Upper lobe of left lung (tissue), 6 donors: ENCODE measurements at regions not wholly inside any gene's neighbourhood (a gene's known extent, or its start where the extent isn't known, plus 50 kb on each side); places are given as distances from the start of the nearest gene placed in this dataset.

Source experiments
- ATAC-seq, 2 donors: fragments of 200-7000 bp; cut with Tn5 transposase; one replicate each; pipeline ENCODE4 v1.9.1; 2022; ENCODE audit warnings: mild to moderate bottlenecking in 2 of 2, moderate library complexity in 2 of 2; ENCODE audit not compliant: low FRiP score in 2 of 2
- DNase-seq, 2 donors: peaks; one replicate each; pipeline ENCODE4 v3.0.0-alpha.2; 2019 to 2020
- H3K27ac ChIP-seq, 4 donors: fragments of 200-600 bp; sonication (generic); one replicate each; pipeline ENCODE4 v1.5.1; 2016 to 2019
- H3K27me3 ChIP-seq, 4 donors: fragments of 200-600 bp; sonication (generic); one replicate each; pipeline ENCODE4 v1.5.1; 2017 to 2019
- H3K36me3 ChIP-seq, 4 donors: fragments of 200-600 bp; sonication (generic); one replicate each; pipeline ENCODE4 v1.5.1; 2016 to 2019
- H3K4me1 ChIP-seq, 4 donors: fragments of 200-600 bp; sonication (generic); one replicate each; pipeline ENCODE4 v1.5.1; 2018 to 2019
- H3K4me3 ChIP-seq, 4 donors: fragments of 200-600 bp; sonication (generic); one replicate each; pipeline ENCODE4 v1.5.1; 2017 to 2019; ENCODE audit warnings: mild to moderate bottlenecking in 2 of 4, moderate library complexity in 1 of 4
- H3K9me3 ChIP-seq, 4 donors: fragments of 200-600 bp; sonication (generic); one replicate each; pipeline ENCODE4 v1.5.1; 2018 to 2019
- CTCF ChIP-seq, 6 experiments: fragments of 450-650 bp in 4 of 6; fragments of 200-600 bp in 2 of 6; sonication (generic) in 2 of 6; IDR thresholded peaks; one replicate each; pipeline ENCODE4 v1.5.1; 2016 to 2019; ENCODE audit warnings: antibody characterized with exemption in 6 of 6
- EP300 ChIP-seq, 4 donors: sonication (generic); formaldehyde crosslinking; IDR thresholded peaks; one replicate each; pipeline ENCODE4 v1.5.1; 2017; ENCODE audit warnings: antibody characterized with exemption in 4 of 4, control low read depth in 2 of 4
- POLR2A ChIP-seq, 4 donors: fragments of 450-650 bp; IDR thresholded peaks; one replicate each; pipeline ENCODE4 v1.5.1; 2016 to 2017; ENCODE audit warnings: antibody characterized with exemption in 4 of 4, mild to moderate bottlenecking in 2 of 4
- POLR2AphosphoS5 ChIP-seq, 2 donors: sonication (generic); formaldehyde crosslinking; IDR thresholded peaks; one replicate each; pipeline ENCODE4 v1.5.1; 2017; ENCODE audit warnings: antibody characterized with exemption in 2 of 2
- WGBS, 2 donors: methylation state at CpG; one replicate each; pipeline ENCODE4 v1.1.5; 2017 to 2018; 5-methylcytosine and 5-hydroxymethylcytosine counted together
- donor health status: DM: no; HTN: no; CAD: no; lungs with moderate emphysema.
- donor health status: DM: no; HTN: yes; CAD: no; lungs with severe emphysema.

GRCh38 chr11:23308041-23308440, 447.8 kb upstream of the CCDC179 start:
- DNase-seq = no peak
- WGBS, 2 donors = 64 to 79% methylated on average over 2 of the region's 2 CpGs
- no peaks in the 10 kb centered on the region for H3K27me3 ChIP-seq
- no peak overlapping the region for H3K4me3 ChIP-seq
- TF ChIP-seq POLR2AphosphoS5 (IDR thresholded peaks at IDR 0.05) = no peak
- no peak for TF ChIP-seq EP300 (IDR thresholded peaks at IDR 0.05)
- TF ChIP-seq POLR2A (IDR thresholded peaks at IDR 0.05) = no peak
- TF ChIP-seq CTCF (IDR thresholded peaks at IDR 0.05) = no peak
- ATAC-seq = no peak
- no peaks in the 10 kb centered on the region for H3K36me3 ChIP-seq
- H3K9me3 ChIP-seq = no peaks in the 10 kb centered on the region
- H3K4me1 ChIP-seq = no peaks in the 10 kb centered on the region
- H3K27ac ChIP-seq = no peak overlapping the region

DNA sequence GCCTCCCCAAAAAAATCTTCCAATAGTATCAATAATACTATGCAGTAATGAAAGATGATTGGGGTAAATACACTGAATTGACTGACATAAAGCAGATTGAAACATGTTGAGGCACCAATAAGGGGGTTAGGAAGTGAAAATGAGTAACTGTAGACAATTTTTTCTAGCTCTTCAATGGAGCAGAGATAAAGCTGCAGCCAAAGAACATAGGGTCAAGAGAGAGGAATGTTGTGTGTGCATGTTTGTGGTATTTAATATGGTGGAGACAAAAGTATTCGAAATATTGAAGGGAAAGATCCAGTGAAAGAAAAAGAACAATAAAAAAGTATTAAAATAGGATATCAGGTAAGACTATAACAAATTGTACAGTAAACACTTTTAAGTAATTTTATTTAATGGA, 450.0 kb upstream of the CCDC179 start:
- Histone ChIP-seq H3K9me3 (no peaks in the 10 kb centered on the region), H3K36me3 (no peaks in the 10 kb centered on the region), H3K4me3 (no peak overlapping the region), H3K27ac (no peak overlapping the region), H3K4me1 (no peaks in the 10 kb centered on the region), H3K27me3 (no peaks in the 10 kb centered on the region)
- 83 to 92% methylated on average over 1 of the region's 1 CpG for WGBS, 2 donors
- DNase-seq = no peak
- no peak for TF ChIP-seq EP300 (IDR thresholded peaks at IDR 0.05)
- TF ChIP-seq CTCF (IDR thresholded peaks at IDR 0.05) = no peak
- TF ChIP-seq POLR2AphosphoS5 (IDR thresholded peaks at IDR 0.05) = no peak
- ATAC-seq = no peak

DNA sequence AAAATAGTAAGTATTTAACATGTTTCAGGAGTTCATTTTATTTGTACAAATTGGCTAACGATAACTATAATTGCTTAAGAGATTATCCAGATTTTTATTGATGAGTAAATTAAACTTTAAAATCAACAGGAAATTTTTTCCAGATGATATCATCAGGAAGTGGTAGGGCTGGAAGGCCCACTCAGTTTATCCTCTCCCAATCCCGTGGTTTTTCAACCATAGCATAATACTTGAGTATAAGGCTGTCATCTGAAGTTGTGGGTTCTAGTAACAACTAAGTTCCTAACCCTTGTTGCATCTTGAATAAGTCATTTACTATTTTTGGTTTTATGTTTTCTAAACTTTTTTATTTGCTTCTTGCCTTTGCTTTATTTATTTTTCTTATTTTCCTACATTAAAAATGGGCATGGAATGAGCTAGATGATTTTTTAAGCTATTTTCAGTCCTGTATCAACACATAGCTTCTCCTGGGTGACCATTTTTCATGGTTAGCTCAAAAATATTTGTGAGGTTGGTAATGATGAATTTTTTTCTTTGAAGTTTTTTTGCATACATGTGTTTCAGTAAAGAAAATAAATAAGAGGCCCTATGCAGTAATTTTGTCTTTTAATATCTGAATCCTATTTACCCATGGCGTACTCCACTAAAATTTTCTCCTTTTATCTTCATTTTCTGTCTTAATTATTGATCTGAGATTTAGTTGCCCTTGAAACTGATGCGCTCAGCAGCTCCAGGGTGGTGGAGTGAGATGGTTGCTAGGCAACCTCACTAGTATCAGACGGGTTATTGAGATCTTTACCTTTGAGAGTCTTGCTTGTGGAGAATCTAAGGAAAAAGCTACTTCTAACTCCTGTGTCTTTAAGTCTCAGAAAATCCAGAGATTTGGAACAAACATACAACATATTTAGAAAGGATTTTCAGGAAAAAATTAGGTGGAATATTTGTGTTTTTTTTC, 452.0 kb upstream of the CCDC179 start:
- no peaks in the 10 kb centered on the region for H3K4me1 ChIP-seq
- H3K27me3 ChIP-seq = no peaks in the 10 kb centered on the region
- H3K9me3 ChIP-seq = no peaks in the 10 kb centered on the region
- no peaks in the 10 kb centered on the region for H3K36me3 ChIP-seq
- DNase-seq = no peak
- no peak for ATAC-seq
- TF ChIP-seq POLR2AphosphoS5 (IDR thresholded peaks at IDR 0.05) (no peak), CTCF (IDR thresholded peaks at IDR 0.05) (no peak), EP300 (IDR thresholded peaks at IDR 0.05) (no peak), POLR2A (IDR thresholded peaks at IDR 0.05) (no peak)
- WGBS, 2 donors = 58 to 60% methylated on average over 5 of the region's 5 CpGs
- no peak overlapping the region for H3K4me3 ChIP-seq
- no peak overlapping the region for H3K27ac ChIP-seq

GRCh38 chr11:23313001-23313400, 452.7 kb upstream of the CCDC179 start:
- ATAC-seq = no peak
- Histone ChIP-seq H3K4me1 (no peaks in the 10 kb centered on the region), H3K27me3 (no peaks in the 10 kb centered on the region), H3K36me3 (no peaks in the 10 kb centered on the region), H3K4me3 (no peak overlapping the region), H3K27ac (no peak overlapping the region), H3K9me3 (no peaks in the 10 kb centered on the region)
- TF ChIP-seq EP300 (IDR thresholded peaks at IDR 0.05) (no peak), POLR2A (IDR thresholded peaks at IDR 0.05) (no peak), CTCF (IDR thresholded peaks at IDR 0.05) (no peak), POLR2AphosphoS5 (IDR thresholded peaks at IDR 0.05) (no peak)
- no peak for DNase-seq
- WGBS, 2 donors = 30 to 41% methylated on average over 1 of the region's 1 CpG

DNA sequence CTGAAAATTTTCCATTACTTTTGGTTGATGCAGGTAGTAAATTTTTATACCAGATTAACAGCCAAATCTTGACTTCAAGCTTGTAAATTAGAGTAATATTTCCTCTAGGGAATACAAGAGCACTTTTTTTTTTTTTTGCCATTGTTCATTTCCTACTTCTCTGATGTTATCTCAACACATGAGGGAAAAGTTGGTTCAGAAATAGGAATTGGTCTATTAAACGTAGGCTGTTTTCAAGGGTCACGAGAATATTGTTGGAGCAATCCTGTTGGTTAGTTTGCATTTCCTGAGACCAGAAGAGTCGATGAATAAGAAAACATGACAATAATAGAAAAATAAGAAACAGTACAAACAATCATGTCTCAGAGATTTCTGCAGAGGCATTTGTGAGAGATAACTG, 453.9 kb upstream of the CCDC179 start:
- TF ChIP-seq POLR2A (IDR thresholded peaks at IDR 0.05) (no peak), EP300 (IDR thresholded peaks at IDR 0.05) (no peak), POLR2AphosphoS5 (IDR thresholded peaks at IDR 0.05) (no peak), CTCF (IDR thresholded peaks at IDR 0.05) (no peak)

More for the DNA sequence above, 453.9 kb upstream of the CCDC179 start:
- Histone ChIP-seq H3K36me3 (no peaks in the 10 kb centered on the region), H3K9me3 (no peaks in the 10 kb centered on the region), H3K27ac (no peak overlapping the region), H3K4me1 (no peaks in the 10 kb centered on the region), H3K27me3 (no peaks in the 10 kb centered on the region), H3K4me3 (no peak overlapping the region)
- ATAC-seq (no peak), DNase-seq (no peak)
- 46 to 56% methylated on average over 3 of the region's 3 CpGs for WGBS, 2 donors
